GM12875 (cell line): ENCODE measurements at regions not wholly inside any gene's neighbourhood (a gene's known extent, or its start where the extent isn't known, plus 50 kb on each side); places are given as distances from the start of the nearest gene placed in this dataset.

ENCODE experiments used
- H3K4me3 ChIP-seq: one replicate; pipeline ENCODE4 v1.5.1; 2011; ENCODE audit warnings: low read depth, low read length, control low read depth
- CTCF ChIP-seq: IDR thresholded peaks from 2 replicates; pipeline ENCODE4 v1.5.1; 2011; ENCODE audit warnings: low read depth, mild to moderate bottlenecking, control low read depth, inconsistent platforms, low read length, moderate library complexity, borderline replicate concordance; ENCODE audit not compliant: insufficient read depth

GRCh38 chr3:117141812-117142211 is 432.2 kb downstream of the TUSC7 start:
- no peak for TF ChIP-seq CTCF
- H3K4me3 ChIP-seq = no peak overlapping the region

DNA sequence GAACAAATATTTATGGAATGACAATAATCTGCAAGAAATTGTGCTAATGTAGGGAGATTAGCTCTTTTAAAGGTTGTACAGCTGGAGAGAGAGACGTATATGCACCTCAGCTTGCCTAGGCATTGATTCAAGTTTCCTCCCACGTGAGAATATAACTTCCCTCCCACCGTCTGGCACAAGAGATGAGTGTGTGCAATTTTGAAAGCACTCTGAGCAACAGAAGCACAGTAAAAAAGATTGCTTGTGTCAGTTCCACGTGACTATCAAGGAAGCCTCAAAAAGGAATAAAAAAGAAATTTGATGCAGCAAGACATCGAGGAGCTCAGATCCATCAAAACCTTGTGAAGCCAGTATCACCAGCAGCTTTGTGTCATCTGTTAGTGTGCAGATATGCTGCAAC is 435.3 kb downstream of the TUSC7 start:
- no peak overlapping the region for H3K4me3 ChIP-seq
- TF ChIP-seq CTCF = no peak

GRCh38 chr3:117145677-117146076 is 436.1 kb downstream of the TUSC7 start:
- H3K4me3 ChIP-seq = no peak overlapping the region
- no peak for TF ChIP-seq CTCF

- TF ChIP-seq CTCF = no peak
- H3K4me3 ChIP-seq = no peak overlapping the region
Observed at GRCh38 chr3:117146571-117146970, 437.0 kb downstream of the TUSC7 start.

DNA sequence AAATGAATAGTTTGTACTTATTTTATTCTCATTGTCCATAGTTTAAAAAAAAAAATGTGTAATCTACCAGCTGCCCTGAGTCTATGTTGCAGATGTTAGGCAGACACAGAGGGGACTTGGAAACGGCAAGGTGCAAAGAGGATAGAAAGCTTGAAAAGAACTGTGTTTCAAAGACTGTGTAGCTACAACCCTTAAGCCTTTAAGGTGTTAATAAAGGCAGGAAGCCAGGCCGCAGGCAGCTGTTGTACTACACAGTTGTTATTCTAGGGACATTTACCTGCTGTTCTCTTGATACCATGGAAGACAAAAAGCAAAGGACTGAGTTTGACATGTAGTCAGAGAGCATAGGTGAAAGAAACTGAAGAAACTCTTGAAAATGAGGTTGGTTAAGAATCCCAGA is 440.0 kb downstream of the TUSC7 start:
- TF ChIP-seq CTCF = no peak
- H3K4me3 ChIP-seq = no peak overlapping the region

- TF ChIP-seq CTCF = no peak
- H3K4me3 ChIP-seq = no peak overlapping the region
Observed at GRCh38 chr3:117150628-117151027, 441.0 kb downstream of the TUSC7 start.

- TF ChIP-seq CTCF = no peak
- H3K4me3 ChIP-seq = no peak overlapping the region
Observed at GRCh38 chr3:117160176-117160575, 450.6 kb downstream of the TUSC7 start.
